ENCODE measurements at regions not wholly inside any gene's neighbourhood (a gene's known extent, or its start where the extent isn't known, plus 50 kb on each side); places are given as distances from the start of the nearest gene placed in this dataset.
"Not testable (repeated sequence)": the region's sequence is repeated elsewhere in the genome, so short reads cannot be mapped to it uniquely, and the experiment has no call there.

- no peak for DNase-seq (ENCODE audit: low spot score)
Measured at GRCh38 chr14:39666386-39666785, 234.2 kb upstream of the FBXO33 start.

DNA sequence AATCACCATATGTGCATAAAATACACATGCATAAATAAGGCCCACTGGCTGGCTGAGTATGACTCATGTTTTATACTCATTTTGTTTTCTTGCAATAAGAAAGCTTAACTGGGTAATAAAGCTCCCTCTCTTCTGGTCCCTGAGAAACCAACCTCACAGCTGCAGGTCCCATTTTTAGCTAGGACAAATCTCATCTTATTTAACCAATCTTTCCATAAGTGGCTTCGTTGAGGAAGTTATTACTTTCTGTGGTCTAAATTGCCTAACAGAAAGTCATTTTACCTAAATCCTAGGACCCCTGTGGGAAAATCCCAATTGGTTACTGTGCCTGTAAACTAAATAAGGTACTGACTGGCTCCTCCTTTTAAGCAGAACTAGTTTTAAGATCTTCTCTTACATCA is 232.8 kb upstream of the FBXO33 start:
- no peak for DNase-seq (ENCODE audit: low spot score)

DNA sequence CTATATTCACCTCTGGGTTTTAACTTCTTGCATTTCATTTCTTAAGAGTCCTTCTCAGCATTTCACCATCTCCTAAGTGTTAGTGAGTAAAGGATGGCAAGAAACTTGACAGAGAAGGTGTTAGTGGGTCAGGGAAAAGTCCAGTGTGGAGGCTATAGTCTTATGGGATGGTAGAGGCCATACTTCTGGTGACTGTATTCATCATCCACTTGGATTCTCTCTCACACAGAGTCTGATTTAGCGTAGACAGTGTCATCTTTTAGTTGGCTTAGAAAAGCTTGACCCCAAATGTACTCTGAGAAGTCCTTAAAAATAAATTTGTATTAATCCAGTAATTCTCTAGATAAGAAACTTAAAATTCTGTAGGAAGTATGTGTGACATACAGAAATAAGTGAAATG is 232.4 kb upstream of the FBXO33 start:
- no peak for DNase-seq (ENCODE audit: low spot score)

DNA sequence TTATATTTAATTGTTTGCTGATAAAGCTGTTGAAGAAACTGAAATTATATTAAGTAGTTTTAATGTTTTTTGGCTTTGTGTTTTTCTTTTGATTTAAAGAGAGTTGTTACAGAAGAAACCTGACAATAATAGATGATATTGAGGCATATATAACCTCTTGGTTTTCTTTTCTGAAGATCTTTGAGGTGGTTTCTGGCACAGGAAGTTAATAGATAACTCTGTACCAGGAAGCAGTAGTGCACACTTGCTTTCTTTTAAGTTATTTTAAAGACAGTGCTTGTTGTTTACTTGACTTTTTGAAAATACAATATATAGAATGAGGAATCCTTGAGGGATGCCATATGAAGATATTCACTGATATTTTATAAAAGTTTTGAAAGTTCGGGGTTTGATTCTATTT is 209.0 kb upstream of the FBXO33 start:
- DNase-seq (ENCODE audit: low spot score), result no peak

GRCh38 chr14:39639009-39639408 is 206.8 kb upstream of the FBXO33 start:
- DNase-seq (ENCODE audit: low spot score), result not testable (repeated sequence)

- DNase-seq (ENCODE audit: low spot score), result no peak
Measured at GRCh38 chr14:39628087-39628486, 195.9 kb upstream of the FBXO33 start.

GRCh38 chr14:39626589-39627576 is 194.7 kb upstream of the FBXO33 start:
- DNase-seq (ENCODE audit: low spot score), result no peak

DNA sequence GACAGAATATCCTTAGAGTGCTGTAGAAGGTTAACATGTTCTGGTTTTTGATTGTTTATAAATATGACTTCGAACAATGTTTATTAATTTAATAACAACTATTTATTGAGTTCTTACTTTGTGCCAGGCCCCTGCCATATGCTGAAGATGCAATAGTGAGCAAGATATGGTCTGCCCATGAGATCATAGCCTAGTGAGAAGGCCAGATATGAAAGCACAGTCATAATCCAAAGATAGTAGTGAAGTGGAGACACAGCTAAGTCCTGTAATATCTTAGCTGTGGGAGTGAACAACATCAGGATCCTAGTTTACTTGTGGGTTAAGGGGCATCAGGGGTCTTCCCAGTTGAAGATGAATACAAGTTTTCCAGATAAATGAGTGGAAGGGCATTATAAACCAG is 189.4 kb upstream of the FBXO33 start:
- DNase-seq (ENCODE audit: low spot score), result no peak

DNA sequence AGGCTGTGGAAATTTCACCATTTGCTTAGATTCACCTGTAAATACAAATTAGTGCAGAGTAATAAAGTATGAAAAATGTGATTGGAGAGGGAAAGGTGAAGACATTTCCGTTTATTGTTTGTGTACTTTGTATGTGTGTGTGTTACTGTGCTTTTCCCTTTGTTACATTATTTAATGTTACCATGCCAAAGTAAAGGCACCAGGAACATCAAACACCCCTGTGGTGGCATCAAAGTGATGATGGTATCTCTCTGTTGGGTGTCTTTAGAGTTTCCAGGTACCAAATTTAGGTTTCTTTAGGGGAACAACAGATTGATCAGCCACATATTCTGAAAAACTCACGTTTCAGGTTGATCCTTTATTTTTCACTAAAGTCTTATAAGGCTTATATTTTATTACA is 189.0 kb upstream of the FBXO33 start:
- no peak for DNase-seq (ENCODE audit: low spot score)

GRCh38 chr14:39617537-39617936 is 185.3 kb upstream of the FBXO33 start:
- no peak for DNase-seq (ENCODE audit: low spot score)

GRCh38 chr14:39615352-39615751 is 183.1 kb upstream of the FBXO33 start:
- no peak for DNase-seq (ENCODE audit: low spot score)

DNA sequence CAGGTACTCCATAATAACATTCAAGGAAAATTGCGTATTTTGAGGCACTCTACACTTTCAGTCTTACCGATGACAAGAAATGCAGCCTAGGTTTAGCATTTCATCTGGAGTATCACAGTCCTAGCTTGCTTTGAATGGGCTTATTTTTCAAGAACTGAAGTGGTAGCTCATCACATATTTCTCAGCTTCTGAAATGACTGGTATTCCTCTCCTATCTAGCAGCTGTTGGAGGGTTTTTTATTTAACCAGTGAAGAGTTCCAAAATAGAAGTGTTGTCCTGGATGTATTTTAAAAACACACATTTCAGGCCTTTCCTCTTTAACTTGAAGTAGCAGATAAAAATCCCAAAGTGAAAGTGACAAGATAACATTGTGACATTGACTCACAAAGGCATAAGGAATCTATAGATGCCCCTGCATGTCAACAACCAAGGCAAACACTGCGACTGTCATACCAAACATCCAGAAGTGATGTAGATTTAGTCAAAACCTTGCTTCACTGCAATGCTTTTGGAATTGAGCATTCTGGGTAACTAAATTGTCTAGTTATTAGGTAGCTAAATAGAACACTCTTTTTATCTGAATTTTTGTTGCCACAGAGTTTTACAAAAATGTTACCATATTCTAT is 182.2 kb upstream of the FBXO33 start:
- DNase-seq (ENCODE audit: low spot score), result no peak

DNA sequence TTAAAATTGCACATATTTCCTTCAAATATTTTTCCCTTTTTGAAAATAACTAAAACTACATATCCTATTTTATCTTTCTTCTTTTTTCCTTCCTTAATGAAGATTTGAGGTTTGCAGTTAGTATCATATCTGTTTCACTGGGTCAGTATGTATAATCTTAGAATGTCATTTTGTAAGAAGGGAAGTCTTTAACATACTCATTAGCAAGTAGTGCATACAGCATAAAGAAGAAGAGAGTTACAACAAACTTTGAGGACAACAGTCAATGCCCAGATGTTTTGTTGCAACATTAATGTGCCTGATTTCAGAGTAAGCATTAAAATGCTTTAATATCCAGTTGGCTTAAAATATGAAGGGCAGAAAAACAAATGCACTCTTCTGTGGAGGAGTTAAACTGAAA is 176.9 kb upstream of the FBXO33 start:
- no peak for DNase-seq (ENCODE audit: low spot score)

DNA sequence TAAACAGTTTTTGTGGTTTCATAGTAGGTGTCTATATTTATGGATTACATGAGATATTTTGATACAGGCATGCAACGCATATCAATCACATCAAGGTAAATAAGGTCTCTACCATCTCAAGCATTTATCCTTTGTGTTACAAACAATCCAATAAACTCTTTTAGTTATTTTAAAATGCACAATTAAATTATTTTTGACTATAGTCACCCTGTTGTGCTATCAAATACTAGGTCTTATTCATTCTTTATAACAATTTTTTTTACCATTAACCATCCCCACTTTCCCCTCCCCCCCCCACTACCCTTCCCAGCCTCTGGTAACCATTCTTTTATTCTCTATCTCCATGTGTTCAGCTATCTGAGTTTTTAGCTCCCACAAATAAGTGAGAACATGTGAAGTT is 175.7 kb upstream of the FBXO33 start:
- DNase-seq (ENCODE audit: low spot score), result no peak

GRCh38 chr14:39603942-39604341 is 171.7 kb upstream of the FBXO33 start:
- DNase-seq (ENCODE audit: low spot score), result no peak

GRCh38 chr14:39593377-39593776 is 161.1 kb upstream of the FBXO33 start:
- no peak for DNase-seq (ENCODE audit: low spot score)

- no peak for DNase-seq (ENCODE audit: low spot score)
Measured at GRCh38 chr14:39592116-39592789, 160.0 kb upstream of the FBXO33 start.

DNA sequence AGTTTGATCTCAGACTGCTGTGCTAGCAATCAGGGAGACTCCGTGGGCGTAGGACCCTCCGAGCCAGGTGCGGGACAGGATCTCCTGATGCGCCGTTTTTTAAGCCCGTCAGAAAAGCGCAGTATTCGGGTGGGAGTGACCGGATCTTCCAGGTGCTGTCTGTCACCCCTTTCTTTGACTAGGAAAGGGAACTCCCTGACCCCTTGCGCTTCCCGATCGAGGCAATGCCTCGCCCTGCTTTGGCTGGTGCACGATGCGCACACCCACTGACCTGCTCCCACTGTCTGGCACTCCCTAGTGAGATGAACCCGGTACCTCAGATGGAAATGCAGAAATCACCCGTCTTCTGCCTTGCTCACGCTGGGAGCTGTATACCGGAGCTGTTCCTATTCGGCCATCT is 157.6 kb upstream of the FBXO33 start:
- DNase-seq (ENCODE audit: low spot score), result not testable (repeated sequence)

GRCh38 chr14:39582028-39582654 is 149.9 kb upstream of the FBXO33 start:
- DNase-seq (ENCODE audit: low spot score), result no peak

- DNase-seq (ENCODE audit: low spot score), result no peak
Measured at GRCh38 chr14:39581474-39581873, 149.2 kb upstream of the FBXO33 start.

GRCh38 chr14:39580696-39581095 is 148.5 kb upstream of the FBXO33 start:
- no peak for DNase-seq (ENCODE audit: low spot score)

GRCh38 chr14:39576736-39577135 is 144.5 kb upstream of the FBXO33 start:
- no peak for DNase-seq (ENCODE audit: low spot score)

All from D341Med (cell line).